Neural cell (in vitro differentiated cells): ENCODE measurements at regions not wholly inside any gene's neighbourhood (a gene's known extent, or its start where the extent isn't known, plus 50 kb on each side); places are given as distances from the start of the nearest gene placed in this dataset.

ENCODE experiments used
- EP300 ChIP-seq: fragments of 450-650 bp; conservative IDR thresholded peaks from 2 replicates; pipeline ENCODE4 v1.6.1; 2014; ENCODE audit warnings: antibody characterized with exemption, mild to moderate bottlenecking, moderate library complexity; ENCODE audit not compliant: poor library complexity, severe bottlenecking
- EZH2 ChIP-seq: fragments of 200-600, 300-800 bp; shearing (Covaris generic), sonication (generic); IDR thresholded peaks from 2 replicates; pipeline ENCODE4 v1.6.1; 2014; ENCODE audit warnings: antibody characterized with exemption, low read length, borderline replicate concordance, mild to moderate bottlenecking; ENCODE audit not compliant: insufficient read depth, poor library complexity, severe bottlenecking
- RAD21 ChIP-seq: fragments of 450-650 bp; conservative IDR thresholded peaks from 2 replicates; pipeline ENCODE4 v1.6.1; 2014; ENCODE audit warnings: antibody characterized with exemption, mild to moderate bottlenecking, moderate library complexity
- TAF1 ChIP-seq: IDR thresholded peaks from 2 replicates; pipeline ENCODE4 v1.6.1; 2012; ENCODE audit warnings: low read depth
- TF ChIP-seq, protein P1 (sequence below): fragments of 450-650 bp; IDR thresholded peaks from 2 replicates; pipeline ENCODE4 v1.5.1; 2014; ENCODE audit warnings: antibody characterized with exemption, mild to moderate bottlenecking, moderate library complexity; ENCODE audit not compliant: poor library complexity, severe bottlenecking

DNA sequence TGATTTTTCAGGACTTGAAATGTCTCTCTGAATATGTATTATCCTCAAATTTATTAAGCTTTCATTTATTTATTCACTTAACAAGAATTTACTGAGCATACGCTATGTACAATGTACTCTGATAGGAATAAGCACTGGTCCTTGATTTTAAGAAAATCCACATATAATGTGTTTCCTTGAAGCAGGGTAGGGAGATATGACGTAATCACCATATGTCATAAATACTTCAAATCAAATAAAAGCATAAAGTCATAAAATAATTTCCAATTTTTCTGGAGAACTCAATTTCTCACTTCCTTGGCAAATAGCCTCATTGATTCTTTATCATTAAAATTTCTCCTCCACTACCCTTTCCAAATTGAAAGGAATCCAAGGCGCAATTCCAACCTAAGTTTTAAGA lies 177.8 kb upstream of the GAP43 start:
- TF ChIP-seq TAF1 (no peak), RAD21 (no peak), EP300 (no peak), EZH2 (no peak)
- TF ChIP-seq, protein P1, sequence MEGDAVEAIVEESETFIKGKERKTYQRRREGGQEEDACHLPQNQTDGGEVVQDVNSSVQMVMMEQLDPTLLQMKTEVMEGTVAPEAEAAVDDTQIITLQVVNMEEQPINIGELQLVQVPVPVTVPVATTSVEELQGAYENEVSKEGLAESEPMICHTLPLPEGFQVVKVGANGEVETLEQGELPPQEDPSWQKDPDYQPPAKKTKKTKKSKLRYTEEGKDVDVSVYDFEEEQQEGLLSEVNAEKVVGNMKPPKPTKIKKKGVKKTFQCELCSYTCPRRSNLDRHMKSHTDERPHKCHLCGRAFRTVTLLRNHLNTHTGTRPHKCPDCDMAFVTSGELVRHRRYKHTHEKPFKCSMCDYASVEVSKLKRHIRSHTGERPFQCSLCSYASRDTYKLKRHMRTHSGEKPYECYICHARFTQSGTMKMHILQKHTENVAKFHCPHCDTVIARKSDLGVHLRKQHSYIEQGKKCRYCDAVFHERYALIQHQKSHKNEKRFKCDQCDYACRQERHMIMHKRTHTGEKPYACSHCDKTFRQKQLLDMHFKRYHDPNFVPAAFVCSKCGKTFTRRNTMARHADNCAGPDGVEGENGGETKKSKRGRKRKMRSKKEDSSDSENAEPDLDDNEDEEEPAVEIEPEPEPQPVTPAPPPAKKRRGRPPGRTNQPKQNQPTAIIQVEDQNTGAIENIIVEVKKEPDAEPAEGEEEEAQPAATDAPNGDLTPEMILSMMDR, result no peak
